HCT116 (cell line): ENCODE measurements at regions not wholly inside any gene's neighbourhood (a gene's known extent, or its start where the extent isn't known, plus 50 kb on each side); places are given as distances from the start of the nearest gene placed in this dataset.

Source experiments
- ATAC-seq: fragments of 200-7000 bp; cut with Tn5 transposase; 2 replicates; pipeline ENCODE4 v1.9.1; 2020; ENCODE audit warnings: mild to moderate bottlenecking, moderate library complexity
- BruUV-seq: library from RNA; stranded (reverse); fragments of 400-500 nt; replicated peaks from 2 replicates; lab custom pipeline; 2021; lab: Mats Ljungman, UMichigan
- CTCF ChIA-PET: fragments of 300-600 bp; sonication (Branson Sonifier 250); formaldehyde crosslinking; loops from one replicate; lab custom pipeline; 2021; ENCODE audit warnings: antibody characterized with exemption; lab: Charles Lee
- POLR2A ChIA-PET: fragments of 300-600, 350-600 bp; sonication (Branson Sonifier 250); formaldehyde crosslinking; loops from one replicate; lab custom pipeline; 2021; ENCODE audit warnings: antibody characterized with exemption; lab: Charles Lee
- RAD21 ChIA-PET, 2 experiments: fragments of 300-600 bp; sonication (Branson Sonifier 250); formaldehyde crosslinking; loops; one replicate each; lab custom pipeline; 2023; ENCODE audit warnings: low total read pairs in 2 of 2; ENCODE audit not compliant: uncharacterized antibody in 2 of 2, unreplicated experiment in 2 of 2, low non-redundant PET in 1 of 2; lab: Charles Lee
- DNase-seq: peaks from one replicate; pipeline ENCODE4 v3.0.0-alpha.2; 2010; ENCODE audit warnings: low read depth, low spot score
- H2AFZ ChIP-seq: fragments of 200-600 bp; shearing (Covaris generic), sonication (generic); 2 replicates; pipeline ENCODE4 v1.6.1; 2017; ENCODE audit warnings: low read depth, mixed run types, mixed read lengths, antibody characterized with exemption, low read length; ENCODE audit not compliant: poor library complexity, severe bottlenecking
- H3K27ac ChIP-seq: 2 replicates; pipeline ENCODE4 v1.5.1; 2012; ENCODE audit warnings: low read depth, low read length
- H3K27me3 ChIP-seq: fragments of 200-600 bp; sonication (generic); 2 replicates; pipeline ENCODE4 v1.6.1; 2016; ENCODE audit warnings: mixed run types, low read length, mixed read lengths; ENCODE audit not compliant: insufficient read depth
- H3K36me3 ChIP-seq, 2 experiments: fragments of 200-500 bp in 1 of 2; fragments of 200-600 bp in 1 of 2; sonication (Bioruptor generic) in 1 of 2; sonication (generic) in 1 of 2; 2 replicates each; pipeline versions ENCODE4 v1.5.1 to v1.6.1; 2014 to 2016; ENCODE audit warnings: low read length in 2 of 2, inconsistent platforms in 1 of 2, mixed read lengths in 1 of 2, mixed run types in 1 of 2; ENCODE audit not compliant: insufficient read depth in 2 of 2, control insufficient read depth in 1 of 2
- H3K4me1 ChIP-seq, 2 experiments: fragments of 200-600 bp in 1 of 2; sonication (generic) in 1 of 2; 2 replicates each; pipeline versions ENCODE4 v1.5.1 to v1.6.1; 2012 to 2017; ENCODE audit warnings: low read length in 2 of 2, inconsistent platforms in 1 of 2, mild to moderate bottlenecking in 1 of 2, mixed read lengths in 1 of 2, mixed run types in 1 of 2, moderate library complexity in 1 of 2; ENCODE audit not compliant: insufficient read depth in 2 of 2, control insufficient read depth in 1 of 2
- H3K4me2 ChIP-seq: fragments of 200-600 bp; sonication (generic); 2 replicates; pipeline ENCODE4 v1.6.1; 2017; ENCODE audit warnings: mixed run types, low read length, mixed read lengths
- H3K4me3 ChIP-seq, 2 experiments: fragments of 200-600 bp in 1 of 2; sonication (generic) in 1 of 2; replicated peaks in 1 of 2; 2 replicates each; pipeline ENCODE4 v1.5.1; 2011 to 2016; ENCODE audit warnings: low read length in 2 of 2, control low read depth in 1 of 2, low read depth in 1 of 2, mild to moderate bottlenecking in 1 of 2, mixed read lengths in 1 of 2, mixed run types in 1 of 2
- H3K79me2 ChIP-seq: fragments of 200-600 bp; sonication (generic); 2 replicates; pipeline ENCODE4 v1.6.1; 2017; ENCODE audit warnings: mild to moderate bottlenecking, mixed run types, low read length, moderate library complexity, mixed read lengths; ENCODE audit not compliant: insufficient read depth
- H3K9ac ChIP-seq: fragments of 200-600 bp; sonication (generic); 2 replicates; pipeline ENCODE4 v1.6.1; 2016; ENCODE audit warnings: low read length, mixed read lengths
- H3K9me2 ChIP-seq: fragments of 200-600 bp; sonication (generic), shearing (Covaris generic); 2 replicates; pipeline ENCODE4 v1.6.1; 2017; ENCODE audit warnings: mixed run types, mild to moderate bottlenecking, moderate library complexity; ENCODE audit not compliant: insufficient read depth
- H3K9me3 ChIP-seq, 2 experiments: fragments of 200-500 bp in 1 of 2; fragments of 200-600 bp in 1 of 2; sonication (Bioruptor generic) in 1 of 2; sonication (generic) in 1 of 2; 2 replicates each; pipeline ENCODE4 v1.6.1; 2014 to 2017; ENCODE audit warnings: low read length in 2 of 2, mixed read lengths in 2 of 2, inconsistent platforms in 1 of 2, low read depth in 1 of 2, mild to moderate bottlenecking in 1 of 2, mixed run types in 1 of 2, moderate library complexity in 1 of 2; ENCODE audit not compliant: control insufficient read depth in 1 of 2, insufficient read depth in 1 of 2
- H4K20me1 ChIP-seq: fragments of 200-600 bp; sonication (generic), shearing (Covaris generic); 2 replicates; pipeline ENCODE4 v1.6.1; 2017; ENCODE audit warnings: mixed run types, mild to moderate bottlenecking, moderate library complexity; ENCODE audit not compliant: insufficient read depth
- ATF3 ChIP-seq: IDR thresholded peaks from 2 replicates; pipeline ENCODE4 v1.6.1; 2012
- CBX3 ChIP-seq: IDR thresholded peaks from 2 replicates; pipeline ENCODE4 v1.6.1; 2012; ENCODE audit warnings: low read depth
- CEBPB ChIP-seq: IDR thresholded peaks from 2 replicates; pipeline ENCODE4 v1.6.1; 2012; ENCODE audit warnings: low read depth
- CTCF ChIP-seq, 3 experiments: fragments of 200-600 bp in 1 of 3; sonication (generic) in 1 of 3; IDR thresholded peaks in 2 of 3; conservative IDR thresholded peaks in 1 of 3; 2 replicates each; pipeline ENCODE4 v1.5.1; 2012 to 2017; ENCODE audit warnings: low read depth in 2 of 3, low read length in 2 of 3, antibody characterized with exemption in 1 of 3, borderline replicate concordance in 1 of 3, control low read depth in 1 of 3, mild to moderate bottlenecking in 1 of 3, mixed read lengths in 1 of 3, mixed run types in 1 of 3, moderate library complexity in 1 of 3; ENCODE audit not compliant: insufficient read depth in 1 of 3
- ELF1 ChIP-seq: IDR thresholded peaks from 2 replicates; pipeline ENCODE4 v1.6.1; 2012; ENCODE audit warnings: low read depth, borderline replicate concordance
- MAX ChIP-seq: IDR thresholded peaks from 2 replicates; pipeline ENCODE4 v1.6.1; 2012
- POLR2AphosphoS5 ChIP-seq: IDR thresholded peaks from 2 replicates; pipeline ENCODE4 v1.6.1; 2011; ENCODE audit warnings: mild to moderate bottlenecking, low read depth, low read length, moderate library complexity
- RAD21 ChIP-seq: IDR thresholded peaks from 2 replicates; pipeline ENCODE4 v1.6.1; 2012; ENCODE audit warnings: low read depth, mild to moderate bottlenecking
- REST ChIP-seq: IDR thresholded peaks from 2 replicates; pipeline ENCODE4 v1.6.1; 2012; ENCODE audit warnings: low read depth
- SP1 ChIP-seq: IDR thresholded peaks from 2 replicates; pipeline ENCODE4 v1.6.1; 2012; ENCODE audit warnings: low read depth
- SRF ChIP-seq: IDR thresholded peaks from 2 replicates; pipeline ENCODE4 v1.6.1; 2012; ENCODE audit warnings: low read depth
- YY1 ChIP-seq: IDR thresholded peaks from 2 replicates; pipeline ENCODE4 v1.6.1; 2011; ENCODE audit warnings: low read length, low read depth, moderate library complexity, mild to moderate bottlenecking; ENCODE audit not compliant: insufficient replicate concordance; ENCODE audit errors: extremely low read depth
- ZBTB33 ChIP-seq: IDR thresholded peaks from 2 replicates; pipeline ENCODE4 v1.6.1; 2011; ENCODE audit warnings: mild to moderate bottlenecking, low read length, moderate library complexity; ENCODE audit not compliant: insufficient replicate concordance; ENCODE audit errors: extremely low read depth
- ZFX ChIP-seq: fragments of 450-650 bp; IDR thresholded peaks from 2 replicates; pipeline ENCODE4 v1.6.1; 2017
- intact Hi-C: fragments of 100-400 bp; cut with micrococcal nuclease; formaldehyde crosslinking; loops from 2 replicates; pipeline ENCODE4 v1.10.0; 2022

GRCh38 chr2:123061534-123061933 is 963.6 kb upstream of the CNTNAP5 start:
- ATAC-seq (no peak), DNase-seq (no peak)
- ChIA-PET RAD21 (no interaction called here), CTCF (no interaction called here), POLR2A (no interaction called here)
- Histone ChIP-seq H3K27ac (no peak overlapping the region), H3K36me3 (no peaks in the 10 kb centered on the region), H3K9me2 (no peaks in the 10 kb centered on the region), H3K4me1 (no peaks in the 10 kb centered on the region), H4K20me1 (no peaks in the 10 kb centered on the region; the same call in 1 of the 2 replicates), H2AFZ (no peak overlapping the region), H3K79me2 (no peaks in the 10 kb centered on the region), H3K4me2 (no peak overlapping the region), H3K9me3 (peaks cover 15 to 16% of the 10 kb centered on the region in 2 experiments; a peak in 2 of 4 replicates), H3K9ac (no peak overlapping the region), H3K27me3 (no peaks in the 10 kb centered on the region), H3K4me3 (no peak overlapping the region)
- TF ChIP-seq SP1 (no peak), YY1 (no peak), CEBPB (no peak), ELF1 (no peak), RAD21 (no peak), REST (no peak), CBX3 (no peak), ZFX (no peak), CTCF (IDR thresholded peaks at IDR 0.05 in 2 of 3, conservative IDR thresholded peaks at IDR 0.05 in 1 of 3; ENCODE audit: borderline replicate concordance in 1 of 3, insufficient read depth in 1 of 3, low read depth in 2 of 3, low read length in 2 of 3) (no peak), MAX (no peak), POLR2AphosphoS5 (no peak), ATF3 (no peak), ZBTB33 (no peak), SRF (no peak)
- no TSS peak for BruUV-seq
- intact Hi-C loops: no loop called here
